ENCODE measurements at regions not wholly inside any gene's neighbourhood (a gene's known extent, or its start where the extent isn't known, plus 50 kb on each side); places are given as distances from the start of the nearest gene placed in this dataset.

GRCh38 chr3:182671942-182672341, 121.4 kb upstream of the ATP11B start:
- no peaks in the 10 kb centered on the region for H3K36me3 ChIP-seq (ENCODE audit: insufficient read depth)
- 58% methylated on average over 5 of the region's 5 CpGs for WGBS
- DNase-seq (ENCODE audit: extremely low spot score): no peak
- H3K27ac ChIP-seq (ENCODE audit: low read depth): no peak overlapping the region
- H3K4me1 ChIP-seq (ENCODE audit: insufficient read depth): no peaks in the 10 kb centered on the region
- no peak overlapping the region for H3K4me3 ChIP-seq (ENCODE audit: low read depth, low read length)

DNA sequence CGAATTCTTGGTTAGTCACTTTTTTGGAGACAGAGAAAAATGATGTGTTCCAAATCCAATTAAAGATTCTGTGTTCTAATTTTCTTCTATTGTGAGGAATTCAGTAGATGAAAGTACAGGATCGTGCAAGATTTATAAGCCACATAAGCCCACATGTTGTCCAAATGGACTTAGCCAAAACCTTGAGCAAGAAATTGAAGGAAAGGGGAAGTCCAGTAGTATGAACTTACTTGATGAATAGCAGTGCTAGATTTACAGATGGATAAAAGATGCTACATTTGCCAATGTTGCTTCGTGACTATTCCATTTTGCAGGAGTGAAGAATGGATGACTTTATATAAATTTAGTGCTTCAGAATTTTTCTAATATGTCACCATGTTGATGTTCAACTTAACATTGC, 120.0 kb upstream of the ATP11B start:
- WGBS: 75% methylated on average over 3 of the region's 3 CpGs
- Histone ChIP-seq H3K4me3 (ENCODE audit: low read depth, low read length) (no peak overlapping the region), H3K4me1 (ENCODE audit: insufficient read depth) (no peaks in the 10 kb centered on the region), H3K36me3 (ENCODE audit: insufficient read depth) (no peaks in the 10 kb centered on the region), H3K27ac (ENCODE audit: low read depth) (no peak overlapping the region)
- DNase-seq (ENCODE audit: extremely low spot score): no peak

DNA sequence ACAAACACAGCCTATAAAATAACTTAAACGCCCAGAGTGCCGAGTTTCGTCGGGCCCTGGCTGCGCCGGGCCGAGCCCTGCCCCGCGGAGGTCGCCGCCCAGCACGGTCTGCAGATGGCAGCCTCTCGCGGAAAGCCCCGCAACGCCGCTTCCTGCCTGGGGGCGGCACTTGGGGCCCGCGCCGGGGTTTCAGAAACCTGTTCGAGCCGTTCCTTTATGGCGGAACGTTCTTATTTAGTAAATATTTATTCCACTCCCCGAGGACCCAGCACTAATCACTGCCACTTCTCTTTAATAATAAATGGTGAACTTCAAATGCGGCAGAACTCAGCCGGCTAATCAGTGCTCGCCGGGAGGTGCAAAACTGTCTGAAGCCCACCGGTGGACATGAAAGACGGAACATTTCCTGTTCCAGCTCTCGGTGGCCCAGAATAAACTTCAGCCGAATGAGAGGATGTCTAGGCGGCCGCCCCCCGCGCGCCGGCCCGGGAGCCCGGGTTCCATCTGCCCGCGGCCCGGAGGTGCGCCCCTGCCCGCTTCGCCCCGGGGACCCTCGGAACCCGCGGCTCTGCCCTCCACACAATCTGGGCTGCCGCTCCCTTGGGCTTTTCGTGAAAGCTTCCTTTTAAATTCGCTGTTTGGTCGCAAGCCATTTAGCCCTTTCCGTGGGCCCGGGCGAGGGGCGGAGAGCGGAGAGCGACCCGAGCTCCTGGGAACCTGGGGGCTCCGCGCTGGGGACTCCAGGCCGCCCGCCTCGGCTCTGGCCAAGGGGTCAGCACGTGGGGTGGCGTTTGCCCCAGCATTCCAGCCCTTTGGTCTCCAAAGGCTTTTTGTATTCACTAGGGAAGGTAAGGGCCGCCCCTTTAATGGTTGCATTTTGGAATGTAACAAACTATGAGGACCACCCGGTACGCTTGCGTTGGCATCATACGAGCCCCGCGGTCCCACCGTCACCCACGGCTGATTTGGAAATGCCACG, 110.8 kb upstream of the ATP11B start:
- Histone ChIP-seq H3K27ac (ENCODE audit: low read depth) (no peak overlapping the region), H3K4me3 (ENCODE audit: low read depth, low read length) (peak overlapping the region; percentile 53), H3K36me3 (ENCODE audit: insufficient read depth) (no peaks in the 10 kb centered on the region), H3K4me1 (ENCODE audit: insufficient read depth) (no peaks in the 10 kb centered on the region)
- DNase-seq (ENCODE audit: extremely low spot score): no peak
- 1% methylated on average over 80 of the region's 80 CpGs for WGBS

DNA sequence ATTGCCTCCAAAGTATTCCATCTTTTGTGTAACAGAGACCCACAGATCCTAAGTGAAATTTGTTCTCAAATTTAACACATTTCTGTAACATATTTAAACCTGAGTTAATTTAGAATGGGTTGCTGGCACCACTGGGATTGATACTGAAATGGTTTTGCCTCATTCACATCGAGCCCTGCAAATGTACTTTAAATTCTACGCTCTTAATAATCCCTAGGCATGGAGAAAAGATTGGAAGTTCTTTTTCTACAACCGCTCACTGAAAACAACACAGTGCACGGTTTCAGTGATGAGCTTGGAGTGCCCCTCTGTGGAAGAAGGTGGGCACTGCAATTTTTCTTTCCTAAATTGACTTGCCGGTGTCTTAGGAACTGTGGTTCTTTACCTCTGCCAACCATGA, 109.9 kb upstream of the ATP11B start:
- Histone ChIP-seq H3K4me3 (ENCODE audit: low read depth, low read length) (no peak overlapping the region), H3K4me1 (ENCODE audit: insufficient read depth) (no peaks in the 10 kb centered on the region), H3K36me3 (ENCODE audit: insufficient read depth) (no peaks in the 10 kb centered on the region), H3K27ac (ENCODE audit: low read depth) (no peak overlapping the region)
- DNase-seq (ENCODE audit: extremely low spot score): peak; percentile 51
- WGBS: under 1% methylated on average over 5 of the region's 5 CpGs

DNA sequence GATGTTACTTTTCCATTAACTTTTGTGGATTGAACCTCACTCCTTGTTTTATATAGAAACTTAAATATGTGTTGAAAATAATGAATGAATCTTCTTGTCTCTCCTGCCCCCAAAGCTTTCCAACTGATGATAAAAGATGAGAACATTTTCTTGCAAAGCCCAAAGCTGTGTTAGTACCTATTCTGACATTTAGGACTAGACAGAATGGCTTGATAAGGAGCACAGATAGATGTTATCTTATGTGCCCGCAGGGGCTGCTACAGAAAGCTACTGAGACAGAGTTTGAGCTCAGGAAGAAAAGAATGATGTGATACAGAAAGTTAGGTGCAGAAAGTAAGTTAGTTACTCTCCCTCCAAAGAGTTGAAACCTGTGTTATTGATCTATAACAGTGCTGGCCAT, 109.4 kb upstream of the ATP11B start:
- 5% methylated on average over 1 of the region's 1 CpG for WGBS

DNA sequence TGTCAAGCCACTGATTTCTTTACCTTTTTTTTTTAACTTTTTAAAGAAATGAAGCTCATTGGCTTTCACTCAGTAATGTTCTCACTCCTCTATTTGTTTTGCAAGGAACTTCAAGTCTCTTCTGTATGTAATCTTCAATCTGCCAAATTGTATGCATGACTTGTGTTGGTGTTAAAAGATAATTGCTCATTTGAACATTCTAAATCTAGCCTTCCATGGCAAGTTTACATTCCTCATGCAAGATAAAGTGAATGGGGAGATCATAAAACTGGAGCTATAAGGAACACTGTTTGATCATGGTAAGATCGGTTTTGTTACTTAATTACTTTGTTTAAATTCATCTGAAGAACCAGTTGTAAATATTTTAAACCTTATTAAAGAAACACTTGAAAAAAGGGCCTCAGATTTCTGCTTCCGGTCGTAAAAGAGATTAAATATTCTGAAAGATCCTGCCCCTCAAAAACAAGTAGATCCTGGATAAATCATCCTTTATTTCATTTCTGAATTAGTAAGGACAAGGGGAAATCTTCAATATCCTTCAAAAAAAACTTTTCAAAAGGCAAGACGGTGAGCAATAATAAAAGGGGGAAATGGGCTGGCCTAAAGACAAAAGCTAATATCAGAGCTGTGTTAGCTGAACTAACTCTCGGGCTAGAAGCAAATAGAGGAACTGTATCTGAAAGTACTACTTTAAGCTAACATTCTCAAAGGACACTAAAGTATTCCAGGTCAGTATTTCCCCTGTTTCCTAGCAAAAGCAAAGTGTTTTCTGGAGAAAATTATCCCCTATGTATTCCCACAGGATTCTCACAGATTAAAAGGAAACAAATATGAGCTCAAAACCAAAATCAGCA, 107.0 kb upstream of the ATP11B start:
- Histone ChIP-seq H3K36me3 (ENCODE audit: insufficient read depth) (no peaks in the 10 kb centered on the region), H3K27ac (ENCODE audit: low read depth) (no peak overlapping the region), H3K4me1 (ENCODE audit: insufficient read depth) (no peaks in the 10 kb centered on the region), H3K4me3 (ENCODE audit: low read depth, low read length) (no peak overlapping the region)
- WGBS: 30% methylated on average over 5 of the region's 5 CpGs
- DNase-seq (ENCODE audit: extremely low spot score): no peak

More for the DNA sequence above, 109.4 kb upstream of the ATP11B start:
- H3K4me3 ChIP-seq (ENCODE audit: low read depth, low read length): no peak overlapping the region
- DNase-seq (ENCODE audit: extremely low spot score): no peak
- no peaks in the 10 kb centered on the region for H3K4me1 ChIP-seq (ENCODE audit: insufficient read depth)
- H3K27ac ChIP-seq (ENCODE audit: low read depth): no peak overlapping the region
- no peaks in the 10 kb centered on the region for H3K36me3 ChIP-seq (ENCODE audit: insufficient read depth)

- Histone ChIP-seq H3K27ac (ENCODE audit: low read depth) (no peak overlapping the region), H3K4me1 (ENCODE audit: insufficient read depth) (no peaks in the 10 kb centered on the region), H3K4me3 (ENCODE audit: low read depth, low read length) (no peak overlapping the region), H3K36me3 (ENCODE audit: insufficient read depth) (no peaks in the 10 kb centered on the region)
- 69% methylated on average over 2 of the region's 2 CpGs for WGBS
- DNase-seq (ENCODE audit: extremely low spot score): no peak
Measured at GRCh38 chr3:182690172-182690571, 103.1 kb upstream of the ATP11B start.

- Histone ChIP-seq H3K27ac (ENCODE audit: low read depth) (no peak overlapping the region), H3K4me1 (ENCODE audit: insufficient read depth) (no peaks in the 10 kb centered on the region), H3K4me3 (ENCODE audit: low read depth, low read length) (no peak overlapping the region), H3K36me3 (ENCODE audit: insufficient read depth) (no peaks in the 10 kb centered on the region)
- 90% methylated on average over 6 of the region's 6 CpGs for WGBS
- no peak for DNase-seq (ENCODE audit: extremely low spot score)
Measured at GRCh38 chr3:182692021-182692420, 101.3 kb upstream of the ATP11B start.

GRCh38 chr3:182692695-182693094, 100.6 kb upstream of the ATP11B start:
- Histone ChIP-seq H3K4me1 (ENCODE audit: insufficient read depth) (no peaks in the 10 kb centered on the region), H3K27ac (ENCODE audit: low read depth) (no peak overlapping the region), H3K4me3 (ENCODE audit: low read depth, low read length) (no peak overlapping the region), H3K36me3 (ENCODE audit: insufficient read depth) (no peaks in the 10 kb centered on the region)
- WGBS: 79% methylated on average over 1 of the region's 1 CpG
- no peak for DNase-seq (ENCODE audit: extremely low spot score)

GRCh38 chr3:182693723-182694122, 99.6 kb upstream of the ATP11B start:
- Histone ChIP-seq H3K27ac (ENCODE audit: low read depth) (no peak overlapping the region), H3K36me3 (ENCODE audit: insufficient read depth) (no peaks in the 10 kb centered on the region), H3K4me1 (ENCODE audit: insufficient read depth) (no peaks in the 10 kb centered on the region), H3K4me3 (ENCODE audit: low read depth, low read length) (no peak overlapping the region)
- whole genome bisulfite sequencing: 86% methylated on average over 3 of the region's 3 CpGs
- no peak for DNase-seq (ENCODE audit: extremely low spot score)

- no peaks in the 10 kb centered on the region for H3K36me3 ChIP-seq (ENCODE audit: insufficient read depth)
- 39% methylated on average over 3 of the region's 3 CpGs for WGBS
Measured at GRCh38 chr3:182696916-182697315, 96.4 kb upstream of the ATP11B start.

GRCh38 chr3:182697345-182697919, 95.9 kb upstream of the ATP11B start:
- Histone ChIP-seq H3K4me1 (ENCODE audit: insufficient read depth) (no peaks in the 10 kb centered on the region), H3K4me3 (ENCODE audit: low read depth, low read length) (no peak overlapping the region), H3K27ac (ENCODE audit: low read depth) (no peak overlapping the region), H3K36me3 (ENCODE audit: insufficient read depth) (no peaks in the 10 kb centered on the region)
- DNase-seq (ENCODE audit: extremely low spot score): no peak
- WGBS: 25% methylated on average over 12 of the region's 12 CpGs

More at GRCh38 chr3:182696916-182697315, 96.4 kb upstream of the ATP11B start:
- no peak for DNase-seq (ENCODE audit: extremely low spot score)
- H3K4me1 ChIP-seq (ENCODE audit: insufficient read depth): no peaks in the 10 kb centered on the region
- H3K27ac ChIP-seq (ENCODE audit: low read depth): no peak overlapping the region
- H3K4me3 ChIP-seq (ENCODE audit: low read depth, low read length): no peak overlapping the region

DNA sequence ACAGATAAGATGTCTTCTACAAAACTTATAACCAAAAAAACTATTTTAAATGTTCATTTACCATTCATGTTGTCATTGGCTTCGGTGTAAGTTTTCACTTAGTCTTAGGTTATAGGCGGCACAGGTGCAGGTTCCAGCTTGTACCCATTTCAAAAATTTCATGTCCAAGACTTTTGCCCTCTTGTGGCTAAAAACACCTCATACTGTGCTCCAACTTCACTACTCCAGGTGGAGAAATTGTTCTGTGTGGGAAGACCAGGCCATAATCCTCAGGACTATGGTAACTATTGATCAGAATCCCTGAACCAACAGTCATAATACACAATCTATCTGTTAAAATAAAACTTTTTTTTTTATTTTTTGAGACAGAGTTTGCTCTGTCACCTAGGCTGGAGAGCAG, 95.2 kb upstream of the ATP11B start:
- no peak for DNase-seq (ENCODE audit: extremely low spot score)
- no peaks in the 10 kb centered on the region for H3K4me1 ChIP-seq (ENCODE audit: insufficient read depth)
- no peak overlapping the region for H3K27ac ChIP-seq (ENCODE audit: low read depth)
- H3K4me3 ChIP-seq (ENCODE audit: low read depth, low read length): no peak overlapping the region
- WGBS: 94% methylated on average over 2 of the region's 2 CpGs
- no peaks in the 10 kb centered on the region for H3K36me3 ChIP-seq (ENCODE audit: insufficient read depth)
